Gastrocnemius medialis (tissue), 4 donors: ENCODE measurements at regions not wholly inside any gene's neighbourhood (a gene's known extent, or its start where the extent isn't known, plus 50 kb on each side); places are given as distances from the start of the nearest gene placed in this dataset.

Source experiments
- ATAC-seq, 2 donors: fragments of 150-250 bp; one replicate each; pipeline ENCODE4 v1.9.1; 2016
- DNase-seq, 2 donors: peaks; one replicate each; pipeline ENCODE4 v3.0.0-alpha.2; 2019
- H3K27ac ChIP-seq, 4 donors: fragments of 200-600 bp; sonication (generic); 1 replicate in 1 of 4; 2 replicates in 3 of 4; pipeline ENCODE4 v1.5.1; 2016 to 2018; ENCODE audit warnings: mild to moderate bottlenecking in 2 of 4, moderate library complexity in 1 of 4
- H3K27me3 ChIP-seq, 3 donors: fragments of 200-600 bp; sonication (generic) in 2 of 3; 1 replicate in 1 of 3; 2 replicates in 2 of 3; pipeline versions ENCODE4 v1.5.1 to v1.6.0; 2016 to 2019; ENCODE audit warnings: mild to moderate bottlenecking in 1 of 3, moderate library complexity in 1 of 3
- H3K36me3 ChIP-seq, 2 donors: fragments of 200-600 bp; sonication (generic) in 1 of 2; one replicate each; pipeline ENCODE4 v1.5.1; 2017 to 2018
- H3K4me1 ChIP-seq, 2 donors: fragments of 200-600 bp; sonication (generic) in 1 of 2; one replicate each; pipeline ENCODE4 v1.5.1; 2016 to 2017; ENCODE audit warnings: mild to moderate bottlenecking in 2 of 2
- H3K4me3 ChIP-seq, 4 donors: fragments of 200-600 bp; sonication (generic) in 3 of 4; 1 replicate in 1 of 4; 2 replicates in 3 of 4; pipeline ENCODE4 v1.5.1; 2016 to 2019; ENCODE audit warnings: mild to moderate bottlenecking in 2 of 4
- H3K9me3 ChIP-seq, 3 donors: fragments of 200-600 bp; sonication (generic) in 2 of 3; 1 replicate in 1 of 3; 2 replicates in 2 of 3; pipeline ENCODE4 v1.5.1; 2016 to 2019
- POLR2A ChIP-seq, 2 donors: fragments of 450-650 bp; IDR thresholded peaks; one replicate each; pipeline ENCODE4 v1.6.1; 2017; ENCODE audit warnings: antibody characterized with exemption in 2 of 2, mild to moderate bottlenecking in 2 of 2, moderate library complexity in 2 of 2
- in situ Hi-C, 4 donors: fragments of 200-750 bp; cut with MboI; loops; one replicate each; pipeline versions ENCODE4 v1.15.0 to v1.8.0; 2017; ENCODE audit warnings: low sequenced_read_pairs in 4 of 4
- intact Hi-C: fragments of 100-400 bp; cut with DNase I; formaldehyde crosslinking; loops from one replicate; pipeline ENCODE4 v1.15.1; 2023; ENCODE audit warnings: low total_unique reads
- TF ChIP-seq, protein P1 (sequence below), 5 experiments: fragments of 450-650 bp in 3 of 5; fragments of 200-600 bp in 2 of 5; sonication (generic) in 2 of 5; IDR thresholded peaks in 4 of 5; conservative IDR thresholded peaks in 1 of 5; 1 replicate in 4 of 5; 2 replicates in 1 of 5; pipeline ENCODE4 v1.5.1; 2016 to 2019; ENCODE audit warnings: antibody characterized with exemption in 5 of 5, mild to moderate bottlenecking in 3 of 5, moderate library complexity in 3 of 5

DNA sequence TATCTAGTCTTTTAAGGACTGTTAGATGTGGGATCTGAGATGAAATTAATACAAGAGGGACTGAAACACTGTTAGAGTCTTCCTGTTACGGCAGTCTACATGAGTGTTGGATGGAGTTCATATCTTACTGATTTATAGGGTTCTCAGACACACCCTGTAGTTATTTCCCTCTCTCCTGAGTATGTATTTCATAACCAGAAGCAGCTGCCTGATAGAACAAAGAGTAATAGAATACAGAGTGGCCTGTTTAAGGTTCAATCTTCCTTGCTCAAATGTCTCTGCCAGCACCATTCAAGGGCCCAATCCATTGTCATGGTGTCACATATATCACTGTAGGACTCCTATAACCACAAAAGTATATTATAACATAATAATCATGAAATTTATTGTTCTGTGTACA is 1229.1 kb upstream of the ACVR2A start:
- H3K27ac ChIP-seq: no peak overlapping the region
- H3K36me3 ChIP-seq: no peaks in the 10 kb centered on the region
- no peaks in the 10 kb centered on the region for H3K9me3 ChIP-seq
- no peaks in the 10 kb centered on the region for H3K4me1 ChIP-seq
- H3K4me3 ChIP-seq: no peak overlapping the region
- intact Hi-C loops: no loop called here
- ATAC-seq: no peak
- TF ChIP-seq POLR2A (IDR thresholded peaks at IDR 0.05): no peak
- TF ChIP-seq, protein P1, sequence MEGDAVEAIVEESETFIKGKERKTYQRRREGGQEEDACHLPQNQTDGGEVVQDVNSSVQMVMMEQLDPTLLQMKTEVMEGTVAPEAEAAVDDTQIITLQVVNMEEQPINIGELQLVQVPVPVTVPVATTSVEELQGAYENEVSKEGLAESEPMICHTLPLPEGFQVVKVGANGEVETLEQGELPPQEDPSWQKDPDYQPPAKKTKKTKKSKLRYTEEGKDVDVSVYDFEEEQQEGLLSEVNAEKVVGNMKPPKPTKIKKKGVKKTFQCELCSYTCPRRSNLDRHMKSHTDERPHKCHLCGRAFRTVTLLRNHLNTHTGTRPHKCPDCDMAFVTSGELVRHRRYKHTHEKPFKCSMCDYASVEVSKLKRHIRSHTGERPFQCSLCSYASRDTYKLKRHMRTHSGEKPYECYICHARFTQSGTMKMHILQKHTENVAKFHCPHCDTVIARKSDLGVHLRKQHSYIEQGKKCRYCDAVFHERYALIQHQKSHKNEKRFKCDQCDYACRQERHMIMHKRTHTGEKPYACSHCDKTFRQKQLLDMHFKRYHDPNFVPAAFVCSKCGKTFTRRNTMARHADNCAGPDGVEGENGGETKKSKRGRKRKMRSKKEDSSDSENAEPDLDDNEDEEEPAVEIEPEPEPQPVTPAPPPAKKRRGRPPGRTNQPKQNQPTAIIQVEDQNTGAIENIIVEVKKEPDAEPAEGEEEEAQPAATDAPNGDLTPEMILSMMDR (IDR thresholded peaks at IDR 0.05 in 4 of 5, conservative IDR thresholded peaks at IDR 0.05 in 1 of 5): no peak
- in situ Hi-C loops: no loop called here
- H3K27me3 ChIP-seq: no peaks in the 10 kb centered on the region
- DNase-seq: no peak

DNA sequence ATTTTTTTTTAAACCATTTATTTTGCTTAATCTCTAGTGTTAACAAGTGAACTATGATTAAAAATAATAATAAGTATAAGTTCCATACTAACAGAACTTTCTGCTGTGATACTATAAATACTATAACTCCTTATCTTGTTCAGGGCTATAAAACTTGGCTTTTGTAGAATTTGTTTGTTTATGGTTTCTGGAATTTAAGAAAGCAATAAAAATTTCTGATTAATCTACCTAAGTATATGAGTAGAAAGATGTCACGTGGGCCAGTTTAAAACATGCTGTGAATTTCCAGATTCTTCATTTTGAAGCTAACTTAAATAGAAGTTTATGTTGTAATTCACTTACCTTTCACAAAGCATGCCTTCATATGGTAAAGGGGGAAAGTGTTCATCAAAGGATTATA is 1236.3 kb upstream of the ACVR2A start:
- no peak overlapping the region for H3K4me3 ChIP-seq
- intact Hi-C loops: no loop called here
- H3K9me3 ChIP-seq: no peaks in the 10 kb centered on the region
- no peaks in the 10 kb centered on the region for H3K36me3 ChIP-seq
- TF ChIP-seq, protein P1 (IDR thresholded peaks at IDR 0.05 in 4 of 5, conservative IDR thresholded peaks at IDR 0.05 in 1 of 5): no peak
- TF ChIP-seq POLR2A (IDR thresholded peaks at IDR 0.05): no peak
- no peak for DNase-seq
- no peak for ATAC-seq
- no peak overlapping the region for H3K27ac ChIP-seq
- no peaks in the 10 kb centered on the region for H3K4me1 ChIP-seq
- H3K27me3 ChIP-seq: no peaks in the 10 kb centered on the region
- in situ Hi-C loops: no loop called here

DNA sequence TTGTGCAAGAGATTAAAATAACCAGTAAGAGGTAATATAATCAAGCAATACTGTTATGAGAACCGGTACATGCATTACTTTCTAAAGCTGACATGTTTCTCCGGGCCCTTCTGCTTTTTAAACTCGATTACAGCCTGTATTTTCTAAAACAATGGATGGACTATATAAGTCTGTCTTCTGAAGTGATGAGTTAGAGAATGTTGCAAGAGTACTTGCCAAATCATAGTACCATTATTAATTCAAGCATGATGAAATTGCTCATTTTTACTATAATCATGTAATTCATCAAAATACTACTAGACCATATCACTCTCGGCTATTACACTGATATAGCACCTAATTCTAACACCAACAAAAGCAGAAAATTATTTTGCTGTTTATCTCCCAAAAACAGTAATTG is 1240.3 kb upstream of the ACVR2A start:
- in situ Hi-C loops (no loop called here), intact Hi-C loops (no loop called here)
- TF ChIP-seq POLR2A (IDR thresholded peaks at IDR 0.05): no peak
- TF ChIP-seq, protein P1 (IDR thresholded peaks at IDR 0.05 in 4 of 5, conservative IDR thresholded peaks at IDR 0.05 in 1 of 5): no peak
- Histone ChIP-seq H3K9me3 (no peaks in the 10 kb centered on the region), H3K4me1 (no peaks in the 10 kb centered on the region), H3K27ac (no peak overlapping the region), H3K27me3 (no peaks in the 10 kb centered on the region), H3K4me3 (no peak overlapping the region), H3K36me3 (no peaks in the 10 kb centered on the region)
- ATAC-seq (no peak), DNase-seq (no peak)

DNA sequence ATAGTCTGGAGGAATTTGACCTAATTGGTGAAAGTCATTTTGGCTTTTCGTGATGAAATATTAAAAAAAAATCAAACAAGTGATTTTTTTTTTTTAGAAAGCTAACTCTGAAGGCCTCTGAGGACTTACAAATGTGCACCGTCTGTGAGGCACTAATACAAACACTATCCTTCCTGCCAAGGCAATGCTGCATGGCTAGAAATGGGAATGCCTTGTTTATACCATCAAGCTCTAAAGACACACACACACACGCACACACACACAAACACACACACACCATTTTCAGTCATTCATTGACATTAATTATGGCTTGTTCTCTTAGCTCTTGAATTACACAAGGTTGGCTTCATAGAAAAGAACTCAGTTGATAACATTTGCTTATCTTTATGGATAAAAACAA is 1242.0 kb upstream of the ACVR2A start:
- DNase-seq (no peak), ATAC-seq (no peak)
- Histone ChIP-seq H3K27ac (no peak overlapping the region), H3K9me3 (no peaks in the 10 kb centered on the region), H3K4me3 (no peak overlapping the region), H3K36me3 (no peaks in the 10 kb centered on the region), H3K27me3 (no peaks in the 10 kb centered on the region), H3K4me1 (no peaks in the 10 kb centered on the region)
- TF ChIP-seq, protein P1 (IDR thresholded peaks at IDR 0.05 in 4 of 5, conservative IDR thresholded peaks at IDR 0.05 in 1 of 5): no peak
- in situ Hi-C loops: no loop called here
- intact Hi-C loops: no loop called here

- in situ Hi-C loops: no loop called here
- ATAC-seq: no peak
- intact Hi-C loops: no loop called here
These were observed 1242.4 kb upstream of the ACVR2A start for GRCh38 chr2:146602383-146602782.

More at GRCh38 chr2:146602383-146602782, 1242.4 kb upstream of the ACVR2A start:
- DNase-seq: no peak
- Histone ChIP-seq H3K27ac (no peak overlapping the region), H3K4me3 (no peak overlapping the region), H3K27me3 (no peaks in the 10 kb centered on the region), H3K4me1 (no peaks in the 10 kb centered on the region), H3K36me3 (no peaks in the 10 kb centered on the region), H3K9me3 (no peaks in the 10 kb centered on the region)
- no peak for TF ChIP-seq POLR2A (IDR thresholded peaks at IDR 0.05)
- TF ChIP-seq, protein P1 (IDR thresholded peaks at IDR 0.05 in 4 of 5, conservative IDR thresholded peaks at IDR 0.05 in 1 of 5): no peak
